Osteoblast (primary cell): ENCODE measurements at regions not wholly inside any gene's neighbourhood (a gene's known extent, or its start where the extent isn't known, plus 50 kb on each side); places are given as distances from the start of the nearest gene placed in this dataset.

ENCODE experiments used
- DNase-seq: peaks from one replicate; pipeline ENCODE4 v3.0.0; 2011; ENCODE audit warnings: low spot score, mixed read lengths; ENCODE audit not compliant: insufficient read length; ENCODE audit errors: missing footprints
- H2AFZ ChIP-seq: 2 replicates; pipeline ENCODE4 v1.6.0; 2011; ENCODE audit warnings: mild to moderate bottlenecking, low read length
- H3K27ac ChIP-seq: 2 replicates; pipeline ENCODE4 v1.5.1; 2011; ENCODE audit warnings: mild to moderate bottlenecking, low read depth, low read length, moderate library complexity
- H3K27me3 ChIP-seq: 2 replicates; pipeline ENCODE4 v1.6.0; 2012; ENCODE audit warnings: mild to moderate bottlenecking, control low read depth, inconsistent platforms, low read length, moderate library complexity; ENCODE audit not compliant: insufficient read depth
- H3K36me3 ChIP-seq: 2 replicates; pipeline ENCODE4 v1.5.1; 2011; ENCODE audit warnings: mild to moderate bottlenecking, low read length, control low read depth, moderate library complexity; ENCODE audit not compliant: insufficient read depth
- H3K4me1 ChIP-seq: 2 replicates; pipeline ENCODE4 v1.5.1; 2011; ENCODE audit warnings: mild to moderate bottlenecking, low read length, control low read depth, moderate library complexity; ENCODE audit not compliant: insufficient read depth
- H3K4me2 ChIP-seq: 2 replicates; pipeline ENCODE4 v1.6.0; 2011; ENCODE audit warnings: mild to moderate bottlenecking, low read length; ENCODE audit not compliant: insufficient read depth
- H3K4me3 ChIP-seq: fragments of 200-600 bp; sonication (generic); 3 replicates; pipeline ENCODE4 v1.5.1; 2012; ENCODE audit warnings: mild to moderate bottlenecking, low read length, inconsistent platforms; ENCODE audit not compliant: insufficient read depth
- H3K79me2 ChIP-seq: 2 replicates; pipeline ENCODE4 v1.6.0; 2012; ENCODE audit warnings: mild to moderate bottlenecking, low read length, control low read depth, inconsistent platforms; ENCODE audit not compliant: insufficient read depth
- H3K9me3 ChIP-seq: 2 replicates; pipeline ENCODE4 v1.5.1; 2011; ENCODE audit warnings: low read depth, low read length, control low read depth
- H4K20me1 ChIP-seq: 2 replicates; pipeline ENCODE4 v1.6.0; 2012; ENCODE audit warnings: mild to moderate bottlenecking, low read length, control low read depth; ENCODE audit not compliant: insufficient read depth
- CTCF ChIP-seq: IDR thresholded peaks from 2 replicates; pipeline ENCODE4 v1.5.1; 2011; ENCODE audit warnings: mild to moderate bottlenecking, low read depth, low read length, moderate library complexity; ENCODE audit errors: extremely low read depth

GRCh38 chr5:57566914-57567313 lies 84.3 kb upstream of the ACTBL2 start:
- no peak overlapping the region for H3K4me3 ChIP-seq
- no peaks in the 10 kb centered on the region for H3K36me3 ChIP-seq
- TF ChIP-seq CTCF = no peak
- peak; percentile 88 for DNase-seq
- H2AFZ ChIP-seq = peak overlapping the region; percentile 42
- H4K20me1 ChIP-seq = no peaks in the 10 kb centered on the region
- peaks cover 7% of the 10 kb centered on the region for H3K4me1 ChIP-seq
- H3K27ac ChIP-seq = peak overlapping the region; percentile 56
- no peaks in the 10 kb centered on the region for H3K27me3 ChIP-seq
- no peaks in the 10 kb centered on the region for H3K9me3 ChIP-seq
- H3K79me2 ChIP-seq = no peaks in the 10 kb centered on the region
- peak overlapping the region; percentile 43 for H3K4me2 ChIP-seq

GRCh38 chr5:57561231-57561842 lies 78.7 kb upstream of the ACTBL2 start:
- Histone ChIP-seq H4K20me1 (no peaks in the 10 kb centered on the region), H3K79me2 (no peaks in the 10 kb centered on the region), H3K4me1 (no peaks in the 10 kb centered on the region), H3K27ac (no peak overlapping the region), H3K36me3 (no peaks in the 10 kb centered on the region), H2AFZ (no peak overlapping the region), H3K4me3 (no peak overlapping the region), H3K27me3 (peaks cover 5% of the 10 kb centered on the region), H3K9me3 (no peaks in the 10 kb centered on the region), H3K4me2 (no peak overlapping the region)
- DNase-seq = no peak
- no peak for TF ChIP-seq CTCF

- Histone ChIP-seq H3K4me2 (no peak overlapping the region), H3K4me3 (no peak overlapping the region), H2AFZ (no peak overlapping the region), H4K20me1 (no peaks in the 10 kb centered on the region), H3K4me1 (no peaks in the 10 kb centered on the region), H3K36me3 (no peaks in the 10 kb centered on the region), H3K79me2 (no peaks in the 10 kb centered on the region), H3K27me3 (peaks cover 5% of the 10 kb centered on the region), H3K27ac (no peak overlapping the region), H3K9me3 (no peaks in the 10 kb centered on the region)
- no peak for DNase-seq
- no peak for TF ChIP-seq CTCF
Measured at GRCh38 chr5:57559110-57559635, 76.6 kb upstream of the ACTBL2 start.

GRCh38 chr5:57552033-57552432 lies 69.4 kb upstream of the ACTBL2 start:
- Histone ChIP-seq H3K4me3 (no peak overlapping the region), H3K27ac (no peak overlapping the region), H3K4me1 (no peaks in the 10 kb centered on the region), H3K36me3 (no peaks in the 10 kb centered on the region), H3K4me2 (no peak overlapping the region), H3K9me3 (no peaks in the 10 kb centered on the region), H3K79me2 (no peaks in the 10 kb centered on the region), H2AFZ (no peak overlapping the region), H3K27me3 (no peaks in the 10 kb centered on the region), H4K20me1 (no peaks in the 10 kb centered on the region)
- TF ChIP-seq CTCF = no peak
- no peak for DNase-seq
